ENCODE measurements at regions not wholly inside any gene's neighbourhood (a gene's known extent, or its start where the extent isn't known, plus 50 kb on each side); places are given as distances from the start of the nearest gene placed in this dataset.

DNA sequence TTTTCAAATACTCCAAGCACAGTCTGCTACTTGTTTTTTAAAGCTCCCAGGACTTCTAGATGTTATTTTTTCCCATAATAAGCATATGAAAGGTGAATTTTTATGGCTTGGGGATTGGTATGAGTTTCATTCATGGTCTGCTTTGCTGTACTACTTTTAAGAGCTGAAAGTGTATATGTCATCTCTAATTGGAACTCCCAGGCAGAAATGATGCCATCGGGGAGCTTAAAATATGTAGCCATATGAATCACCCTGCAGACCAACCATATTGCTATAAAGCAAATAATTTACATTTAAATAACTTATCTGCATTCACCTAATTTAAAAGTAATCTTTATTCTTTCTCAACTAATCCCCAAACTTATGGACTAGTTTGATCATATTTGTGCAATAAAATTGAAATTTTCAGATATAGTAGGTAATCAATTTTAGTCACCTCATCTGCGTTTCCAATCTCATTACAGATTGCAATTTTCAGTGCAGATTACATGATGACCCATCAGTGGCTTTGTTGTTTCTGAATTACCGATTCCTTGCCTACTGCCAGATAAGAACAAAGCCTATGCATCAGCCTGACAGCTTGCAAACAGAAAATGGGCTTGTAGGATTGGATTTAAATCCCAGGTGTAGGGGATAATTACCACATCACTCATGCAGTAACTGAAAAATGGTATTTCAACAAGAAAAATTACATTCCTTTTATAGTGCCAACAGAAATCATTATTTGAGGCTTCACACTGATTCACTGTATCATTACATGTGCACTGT is 689.4 kb downstream of the NOVA1 start:
- TF ChIP-seq, protein P1, sequence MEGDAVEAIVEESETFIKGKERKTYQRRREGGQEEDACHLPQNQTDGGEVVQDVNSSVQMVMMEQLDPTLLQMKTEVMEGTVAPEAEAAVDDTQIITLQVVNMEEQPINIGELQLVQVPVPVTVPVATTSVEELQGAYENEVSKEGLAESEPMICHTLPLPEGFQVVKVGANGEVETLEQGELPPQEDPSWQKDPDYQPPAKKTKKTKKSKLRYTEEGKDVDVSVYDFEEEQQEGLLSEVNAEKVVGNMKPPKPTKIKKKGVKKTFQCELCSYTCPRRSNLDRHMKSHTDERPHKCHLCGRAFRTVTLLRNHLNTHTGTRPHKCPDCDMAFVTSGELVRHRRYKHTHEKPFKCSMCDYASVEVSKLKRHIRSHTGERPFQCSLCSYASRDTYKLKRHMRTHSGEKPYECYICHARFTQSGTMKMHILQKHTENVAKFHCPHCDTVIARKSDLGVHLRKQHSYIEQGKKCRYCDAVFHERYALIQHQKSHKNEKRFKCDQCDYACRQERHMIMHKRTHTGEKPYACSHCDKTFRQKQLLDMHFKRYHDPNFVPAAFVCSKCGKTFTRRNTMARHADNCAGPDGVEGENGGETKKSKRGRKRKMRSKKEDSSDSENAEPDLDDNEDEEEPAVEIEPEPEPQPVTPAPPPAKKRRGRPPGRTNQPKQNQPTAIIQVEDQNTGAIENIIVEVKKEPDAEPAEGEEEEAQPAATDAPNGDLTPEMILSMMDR (IDR thresholded peaks at IDR 0.05) = no peak
- TF ChIP-seq EZH2phosphoT487 (IDR thresholded peaks at IDR 0.05; ENCODE audit: borderline replicate concordance, low read depth) (no peak), POLR2AphosphoS5 (IDR thresholded peaks at IDR 0.05; ENCODE audit: low read depth, low read length) (no peak), YY1 (IDR thresholded peaks at IDR 0.05; ENCODE audit: low read depth) (no peak)

Measured in SK-N-SH (cell line).